C4-2B (cell line): ENCODE measurements at regions not wholly inside any gene's neighbourhood (a gene's known extent, or its start where the extent isn't known, plus 50 kb on each side); places are given as distances from the start of the nearest gene placed in this dataset.

Experiments
- ZFX ChIP-seq: fragments of 450-650 bp; IDR thresholded peaks from 2 replicates; pipeline ENCODE4 v1.6.1; 2017
- TF ChIP-seq, protein P1 (sequence below): fragments of 450-650 bp; conservative IDR thresholded peaks from 2 replicates; pipeline ENCODE4 v1.5.1; 2017; ENCODE audit warnings: mild to moderate bottlenecking

DNA sequence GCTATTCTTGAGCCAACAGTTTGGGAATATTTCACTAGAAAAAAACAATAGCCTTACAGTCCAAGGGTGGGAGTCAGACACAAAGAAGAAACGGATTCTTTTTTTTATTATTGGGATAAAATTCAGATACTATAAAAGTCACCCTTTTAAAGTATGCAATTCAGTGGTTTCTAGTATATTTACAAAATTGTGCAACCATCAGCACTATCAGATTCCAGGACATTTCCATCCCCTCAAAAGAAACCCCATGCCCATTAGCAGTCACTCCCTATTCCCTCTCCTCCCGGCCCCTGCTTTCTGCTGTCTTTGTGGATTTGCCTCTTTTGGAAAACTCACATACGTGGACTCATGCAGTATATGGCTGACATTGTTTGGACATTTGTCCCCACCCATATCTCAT lies 134.4 kb downstream of the C16orf95 start:
- TF ChIP-seq, protein P1, sequence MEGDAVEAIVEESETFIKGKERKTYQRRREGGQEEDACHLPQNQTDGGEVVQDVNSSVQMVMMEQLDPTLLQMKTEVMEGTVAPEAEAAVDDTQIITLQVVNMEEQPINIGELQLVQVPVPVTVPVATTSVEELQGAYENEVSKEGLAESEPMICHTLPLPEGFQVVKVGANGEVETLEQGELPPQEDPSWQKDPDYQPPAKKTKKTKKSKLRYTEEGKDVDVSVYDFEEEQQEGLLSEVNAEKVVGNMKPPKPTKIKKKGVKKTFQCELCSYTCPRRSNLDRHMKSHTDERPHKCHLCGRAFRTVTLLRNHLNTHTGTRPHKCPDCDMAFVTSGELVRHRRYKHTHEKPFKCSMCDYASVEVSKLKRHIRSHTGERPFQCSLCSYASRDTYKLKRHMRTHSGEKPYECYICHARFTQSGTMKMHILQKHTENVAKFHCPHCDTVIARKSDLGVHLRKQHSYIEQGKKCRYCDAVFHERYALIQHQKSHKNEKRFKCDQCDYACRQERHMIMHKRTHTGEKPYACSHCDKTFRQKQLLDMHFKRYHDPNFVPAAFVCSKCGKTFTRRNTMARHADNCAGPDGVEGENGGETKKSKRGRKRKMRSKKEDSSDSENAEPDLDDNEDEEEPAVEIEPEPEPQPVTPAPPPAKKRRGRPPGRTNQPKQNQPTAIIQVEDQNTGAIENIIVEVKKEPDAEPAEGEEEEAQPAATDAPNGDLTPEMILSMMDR = no peak
- TF ChIP-seq ZFX = no peak
